ENCODE measurements at regions not wholly inside any gene's neighbourhood (a gene's known extent, or its start where the extent isn't known, plus 50 kb on each side); places are given as distances from the start of the nearest gene placed in this dataset.

DNA sequence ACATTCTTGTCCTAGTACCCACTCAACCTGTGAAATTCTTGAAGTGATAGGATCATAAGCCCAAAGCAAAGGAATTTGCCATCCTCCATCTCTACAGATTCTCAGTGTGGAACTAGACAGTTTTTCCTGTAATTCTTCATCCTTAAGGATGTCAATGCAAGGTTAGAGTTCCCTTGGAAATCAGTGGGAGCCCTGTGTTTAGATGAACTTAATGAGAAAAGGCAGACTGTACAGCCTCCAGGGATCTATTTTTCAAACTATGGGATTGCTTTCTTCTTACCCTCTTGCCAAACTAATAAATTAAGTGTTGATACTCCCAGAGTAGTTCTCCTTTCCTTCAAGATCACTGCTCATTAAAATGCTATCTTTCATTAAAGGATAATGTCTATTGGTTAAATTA is 78.1 kb upstream of the OLFM3 start:
- TF ChIP-seq CTCF (IDR thresholded peaks at IDR 0.05; ENCODE audit: borderline replicate concordance, extremely low read depth, low read length, poor library complexity, severe bottlenecking) (no peak), EZH2 (IDR thresholded peaks at IDR 0.05; ENCODE audit: borderline replicate concordance, low read depth, low read length, severe bottlenecking) (no peak)

All from DND-41 (cell line).